ENCODE measurements at regions not wholly inside any gene's neighbourhood (a gene's known extent, or its start where the extent isn't known, plus 50 kb on each side); places are given as distances from the start of the nearest gene placed in this dataset.

GRCh38 chr7:156106107-156106426, 293.8 kb upstream of the SHH start:
- TF ChIP-seq CTCF (IDR thresholded peaks at IDR 0.05; ENCODE audit: insufficient read depth, low read length) (no peak), POLR2AphosphoS5 (IDR thresholded peaks at IDR 0.05; ENCODE audit: low read depth) (no peak), REST (IDR thresholded peaks at IDR 0.05; ENCODE audit: insufficient replicate concordance, low read depth) (no peak), SPI1 (IDR thresholded peaks at IDR 0.05; ENCODE audit: borderline replicate concordance, low read depth) (no peak)
